SKM-1 (cell line): ENCODE measurements at regions not wholly inside any gene's neighbourhood (a gene's known extent, or its start where the extent isn't known, plus 50 kb on each side); places are given as distances from the start of the nearest gene placed in this dataset.
"Not testable (repeated sequence)": the region's sequence is repeated elsewhere in the genome, so short reads cannot be mapped to it uniquely, and the experiment has no call there.

Experiments
- DNase-seq: peaks from one replicate; lab custom pipeline; 2025; ENCODE audit not compliant: unreplicated experiment; lab: John Stamatoyannopoulos, UW

DNA sequence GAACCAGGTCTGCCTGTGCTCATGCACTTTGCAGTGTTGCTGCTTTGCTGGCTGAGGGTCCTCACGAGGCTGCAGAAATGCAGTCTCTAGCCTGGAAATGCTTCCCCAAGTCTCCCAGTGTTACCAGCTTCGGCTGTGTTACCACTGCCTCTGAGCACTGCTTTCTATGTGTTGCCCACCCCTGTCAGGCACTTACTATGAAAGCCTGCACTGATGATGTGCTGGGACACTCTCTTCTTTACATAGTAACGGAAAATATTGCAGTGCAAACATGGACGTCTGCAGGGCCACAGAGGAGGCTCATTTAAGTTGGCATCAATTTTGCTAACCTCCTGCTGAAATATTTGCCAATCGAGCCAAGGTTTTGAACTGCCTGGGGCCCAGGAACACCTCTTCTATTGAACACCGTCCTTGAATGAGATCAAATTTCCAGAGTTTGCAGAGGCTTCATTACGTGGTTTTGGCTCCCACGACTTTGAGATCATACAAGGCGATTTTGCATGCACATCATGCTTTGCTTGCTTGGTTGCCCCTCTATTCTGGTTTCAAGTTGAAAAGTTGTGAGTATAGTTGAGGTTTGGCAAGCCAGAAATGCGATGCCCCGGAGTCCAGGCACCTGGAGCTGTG, 404.7 kb upstream of the PODXL start:
- DNase-seq: no peak

DNA sequence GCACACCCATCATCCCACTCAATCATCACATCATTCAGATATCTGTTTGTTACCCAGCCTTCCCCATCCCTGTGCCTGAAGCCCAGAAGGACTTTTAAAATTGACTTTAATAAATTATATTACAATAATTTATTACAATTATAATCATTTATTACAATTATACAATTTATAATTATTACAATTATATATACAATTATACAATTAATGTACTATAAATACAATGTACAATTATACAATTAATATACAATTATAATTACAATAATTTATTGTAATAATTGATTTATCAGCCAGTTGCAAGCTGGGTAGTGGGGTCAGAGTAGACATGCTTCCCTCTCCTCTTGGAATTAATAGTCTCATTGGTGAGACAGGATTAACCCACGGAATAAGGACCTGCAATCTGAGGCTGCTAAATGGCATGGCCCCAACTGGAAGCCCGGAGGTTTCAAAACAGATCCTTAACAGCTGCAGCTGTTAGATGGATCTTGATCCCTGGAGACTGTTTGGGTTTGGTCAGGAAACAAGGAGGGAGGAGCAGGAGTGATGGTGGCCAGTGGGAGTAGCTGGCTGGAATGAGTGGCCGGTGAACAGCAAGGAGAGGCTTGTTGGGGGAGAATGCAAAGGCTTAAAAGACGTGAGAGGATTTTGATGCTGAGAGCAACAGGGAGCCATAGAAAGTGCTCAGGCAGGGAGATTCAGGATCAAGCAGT, 402.8 kb upstream of the PODXL start:
- no peak for DNase-seq

DNA sequence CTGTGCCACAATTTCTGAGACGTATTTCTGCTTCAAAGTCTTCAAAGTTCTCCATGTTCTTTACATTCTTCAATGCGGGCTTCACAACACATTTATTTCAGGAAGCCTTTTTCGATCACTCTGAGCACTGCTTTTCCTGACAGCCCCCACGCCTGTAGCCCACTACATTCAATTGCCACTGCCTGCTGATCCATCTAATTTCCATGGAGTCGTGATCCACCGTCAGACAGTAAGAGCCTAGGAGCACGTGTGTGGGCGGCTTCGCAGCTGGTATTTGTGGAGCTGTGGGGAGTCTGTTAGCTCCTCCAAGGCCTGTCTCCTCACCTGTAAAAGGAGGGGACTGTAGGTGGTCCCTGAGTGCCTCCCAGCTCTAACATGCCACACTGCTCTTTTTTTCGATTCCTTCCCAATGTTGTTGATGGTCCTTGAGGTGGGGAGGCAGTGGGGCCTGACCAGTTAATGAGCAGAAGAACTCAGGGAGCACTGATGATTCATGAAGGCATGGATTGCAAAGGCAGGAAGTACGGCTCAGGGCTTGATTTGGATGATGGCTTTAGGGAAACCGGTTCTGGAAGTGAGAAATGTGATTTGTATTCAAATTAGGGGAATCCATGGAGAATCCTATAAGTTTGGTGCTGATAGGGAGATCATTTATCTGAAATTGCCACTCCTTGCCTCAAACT, 401.1 kb upstream of the PODXL start:
- no peak for DNase-seq

DNA sequence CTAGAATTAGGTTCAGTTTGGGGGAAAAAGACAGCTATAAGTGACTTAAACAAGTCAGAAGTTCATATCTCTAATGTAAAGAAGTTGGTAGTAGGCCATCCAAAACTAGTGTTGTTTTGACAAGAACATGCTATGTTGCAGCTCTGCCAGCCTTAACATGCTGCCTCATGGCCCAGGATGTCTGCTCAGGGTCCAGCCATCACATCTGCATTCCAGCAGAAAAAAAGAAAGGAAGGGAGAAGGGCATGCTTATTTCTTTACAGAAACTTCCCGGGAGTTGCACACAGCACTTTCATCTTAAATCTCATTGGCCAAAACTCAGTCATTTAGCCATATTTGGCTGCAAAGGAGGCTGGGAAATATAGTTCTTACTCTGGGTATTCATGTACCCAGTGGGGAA, 400.4 kb upstream of the PODXL start:
- no peak for DNase-seq

DNA sequence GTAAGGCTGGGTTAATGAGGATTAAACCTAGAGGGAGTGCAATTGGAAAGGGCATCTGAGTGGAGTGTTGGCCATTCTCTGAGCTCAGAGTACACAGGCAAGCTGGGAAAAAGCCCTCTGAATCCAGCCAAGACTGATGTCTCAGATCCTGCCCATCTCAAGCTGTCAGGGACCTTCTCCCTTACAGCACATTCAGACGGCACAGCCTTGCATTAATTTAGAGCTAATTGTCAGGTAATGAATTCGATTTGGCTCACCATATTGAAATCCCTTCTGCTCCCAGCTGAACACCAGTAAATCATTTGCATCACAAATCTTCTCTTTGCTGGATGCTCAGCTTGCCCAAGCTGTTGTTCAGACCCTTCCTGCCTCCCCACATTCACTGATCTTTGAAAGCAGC, 399.3 kb upstream of the PODXL start:
- no peak for DNase-seq

GRCh38 chr7:131953184-131953583, 396.8 kb upstream of the PODXL start:
- DNase-seq: no peak

DNA sequence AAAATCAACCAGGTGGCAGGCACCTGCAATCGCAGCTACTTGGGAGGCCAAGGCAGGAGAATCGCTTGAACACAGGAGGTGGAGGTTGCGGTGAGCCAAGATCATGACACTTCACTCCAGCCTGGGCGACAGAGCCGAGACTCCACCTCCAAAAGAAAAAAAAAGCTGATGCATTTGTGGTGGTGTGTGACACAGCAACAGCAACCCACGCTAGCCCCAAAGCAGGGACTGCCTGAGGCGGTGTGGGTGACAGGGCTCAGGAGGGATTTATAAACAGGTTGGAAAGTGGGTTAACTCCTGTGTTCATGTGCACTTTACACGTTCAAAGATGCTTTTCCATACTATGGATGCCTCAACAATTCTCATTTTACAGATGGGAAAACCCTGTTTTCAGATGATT, 395.9 kb upstream of the PODXL start:
- no peak for DNase-seq

DNA sequence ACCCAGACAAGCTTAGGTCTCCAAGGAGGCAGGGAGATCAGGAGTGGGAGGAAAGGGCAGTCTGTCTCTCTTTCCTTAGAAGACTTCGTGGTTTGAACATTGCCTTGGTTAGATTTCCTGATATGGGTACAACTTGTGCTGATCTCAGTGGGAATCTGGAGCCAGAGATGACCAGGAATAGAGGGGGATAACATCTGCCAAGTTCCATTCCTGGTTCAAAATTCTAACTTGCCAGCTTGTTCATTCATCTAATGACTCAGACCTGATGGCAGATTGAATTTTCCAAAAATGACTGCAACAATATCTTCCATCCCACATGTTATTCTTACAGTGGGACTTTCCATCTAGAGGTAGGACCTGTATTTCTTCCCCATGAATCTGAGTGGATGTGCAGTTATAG, 394.3 kb upstream of the PODXL start:
- DNase-seq: no peak

DNA sequence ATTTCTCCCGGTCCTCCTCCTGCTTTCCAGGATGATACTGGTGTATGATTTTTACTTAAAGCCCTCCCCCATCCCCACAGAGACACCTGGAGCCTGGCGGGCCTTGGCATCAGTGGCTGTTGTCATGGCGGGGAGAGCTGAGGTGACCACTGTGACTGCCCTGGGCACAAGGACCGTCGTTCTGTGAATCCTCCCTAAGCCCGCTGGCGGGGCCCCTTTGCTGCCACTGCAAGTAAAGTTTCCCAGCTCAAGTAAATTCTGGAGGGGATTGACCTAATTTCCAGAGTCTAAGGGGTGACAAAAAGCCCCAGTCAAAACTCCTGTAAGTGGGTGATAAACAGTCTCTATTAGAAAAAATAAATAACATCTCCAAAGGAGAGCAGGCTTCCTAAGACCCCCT, 393.2 kb upstream of the PODXL start:
- no peak for DNase-seq

DNA sequence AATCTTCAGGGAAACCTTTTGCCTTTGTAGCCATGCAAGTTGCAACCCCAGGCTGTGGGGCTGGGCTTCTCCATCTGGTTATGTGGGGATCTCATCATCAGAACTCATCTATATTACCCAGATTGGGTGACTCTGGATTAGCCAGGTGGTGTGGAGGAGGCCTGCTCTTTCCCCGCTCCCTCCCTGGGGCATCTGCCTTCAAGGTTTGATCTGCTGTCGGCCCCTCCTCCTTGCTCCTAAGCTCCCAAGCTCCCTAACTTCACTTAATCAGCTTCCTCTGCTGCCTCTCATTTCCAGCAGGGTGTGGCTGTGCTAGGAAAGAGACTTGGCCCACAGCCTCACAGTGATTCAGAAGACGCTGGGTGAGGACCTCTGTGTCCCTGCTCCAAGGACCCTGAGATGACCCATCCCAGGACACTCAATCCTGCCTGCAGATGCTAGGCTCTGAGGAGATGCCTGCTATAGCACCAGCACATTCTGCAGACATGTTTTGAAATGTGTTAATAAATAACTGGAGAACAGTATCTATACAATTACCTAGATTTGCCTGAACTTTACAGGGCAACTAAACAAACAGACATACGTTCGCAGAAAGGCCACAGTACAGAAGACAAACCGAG, 392.1 kb upstream of the PODXL start:
- DNase-seq: no peak

DNA sequence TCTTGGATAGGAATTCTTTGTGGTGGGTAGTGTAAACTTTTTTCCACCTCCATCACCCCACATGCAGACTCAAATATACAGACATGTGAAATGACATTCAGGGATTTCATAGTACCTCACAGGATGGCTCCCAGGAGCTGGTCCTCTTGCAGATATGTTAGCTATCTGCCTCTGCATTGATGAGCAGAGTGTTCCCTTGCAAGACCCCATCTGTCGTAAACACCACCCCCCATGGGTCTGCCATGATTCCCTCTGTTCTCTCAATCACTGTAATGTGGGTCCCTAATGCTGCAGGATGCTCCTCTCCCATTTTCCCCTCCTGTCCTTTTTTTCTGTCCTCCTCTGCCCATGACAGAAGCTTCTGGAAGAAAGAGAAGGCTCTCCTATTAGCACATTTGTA, 391.2 kb upstream of the PODXL start:
- no peak for DNase-seq

GRCh38 chr7:131945957-131946544, 389.6 kb upstream of the PODXL start:
- DNase-seq: no peak

DNA sequence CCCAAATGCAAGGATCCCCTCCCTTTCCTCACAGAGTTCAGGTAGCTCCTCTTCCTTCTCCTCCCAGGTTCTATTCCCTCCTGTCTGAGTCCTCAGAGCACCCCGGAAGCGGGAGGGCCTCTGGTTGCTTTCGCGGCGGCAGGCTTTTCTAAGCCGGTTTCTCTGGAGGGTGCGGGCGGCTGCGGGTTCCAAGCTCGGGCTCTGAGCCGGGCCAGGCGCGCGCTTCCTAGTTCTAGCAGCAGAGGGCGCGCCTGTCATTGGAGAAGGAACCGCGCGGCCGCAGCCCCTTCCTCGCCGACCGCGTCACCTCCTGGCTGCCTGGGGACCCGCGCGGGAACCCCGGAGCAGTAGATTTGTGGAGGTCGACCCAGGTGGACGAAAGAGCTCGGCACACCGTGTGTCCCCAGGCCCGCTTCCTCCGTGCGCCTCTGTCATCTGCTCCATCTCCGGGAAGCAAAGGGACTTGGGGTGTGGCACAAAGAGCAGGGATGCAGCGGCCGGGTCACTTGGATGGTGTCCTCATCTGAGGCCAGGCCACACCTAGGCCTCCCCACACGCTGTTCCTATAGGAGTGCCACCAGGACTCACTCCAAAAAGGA, 389.0 kb upstream of the PODXL start:
- DNase-seq: peak; percentile 12

DNA sequence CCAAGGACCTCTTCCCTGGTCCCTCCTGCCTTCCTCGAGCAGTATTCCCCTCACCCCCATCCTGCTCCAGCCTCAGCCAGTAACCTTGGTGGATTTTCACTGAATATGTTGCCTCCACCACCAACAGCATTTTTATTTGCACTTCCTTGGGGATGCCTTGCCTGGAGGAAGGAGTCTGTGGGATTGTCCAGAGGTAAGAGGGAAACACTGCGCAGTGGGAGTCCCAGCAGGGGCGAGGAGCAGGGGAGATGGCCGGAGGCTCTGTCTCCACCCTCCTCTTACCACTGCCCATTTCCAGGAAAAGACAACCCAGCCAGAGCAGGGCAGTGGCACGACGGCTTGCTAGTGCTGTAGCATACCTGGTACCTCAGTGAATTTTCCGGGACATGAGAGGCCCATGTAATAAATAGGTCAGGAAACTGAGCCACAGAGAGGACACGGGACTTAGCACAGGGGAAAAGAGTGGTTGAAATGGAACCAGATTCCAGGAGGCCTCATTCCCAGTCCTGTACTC, 388.2 kb upstream of the PODXL start:
- no peak for DNase-seq

- DNase-seq: no peak
These were observed 387.2 kb upstream of the PODXL start for GRCh38 chr7:131943646-131944045.

GRCh38 chr7:131943211-131943610, 386.8 kb upstream of the PODXL start:
- no peak for DNase-seq

DNA sequence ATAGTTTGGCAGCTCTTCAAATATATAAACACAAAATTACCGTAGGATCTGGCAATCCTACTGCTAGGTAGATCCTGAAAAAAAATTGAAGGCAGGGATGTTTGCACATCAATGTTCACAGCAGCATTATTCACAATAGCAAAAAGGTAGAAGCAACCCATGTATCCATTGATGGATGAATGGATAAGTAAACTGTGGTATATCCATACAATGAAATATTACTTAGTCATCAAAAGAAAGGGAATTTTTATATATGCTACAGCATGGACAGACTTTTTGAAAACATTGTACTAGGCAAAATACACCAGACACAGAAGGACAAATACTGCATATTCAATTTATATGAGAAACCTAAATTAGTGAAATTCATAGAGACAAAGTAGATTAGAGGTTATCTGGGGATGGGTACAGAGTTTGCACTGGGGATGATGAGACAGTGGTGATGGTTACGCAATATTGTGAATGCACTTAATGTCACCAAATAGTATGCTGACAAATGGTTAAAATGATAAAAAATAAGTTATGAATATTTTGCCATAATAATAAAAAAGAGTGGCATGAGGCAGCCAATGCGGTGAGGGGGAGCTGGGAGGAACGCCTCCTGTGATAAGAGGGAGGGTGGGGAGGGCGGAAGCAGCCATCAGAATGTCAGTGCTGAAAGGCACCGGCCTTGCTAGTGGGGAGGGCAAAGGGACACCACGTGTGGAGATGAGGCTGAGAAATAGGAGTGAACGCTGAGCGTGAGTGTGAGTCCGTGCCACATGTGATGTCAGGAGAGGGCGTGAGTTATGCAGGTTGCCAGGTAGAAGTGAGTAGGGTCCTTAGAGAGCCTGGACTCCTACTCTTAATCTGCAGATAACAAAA, 386.1 kb upstream of the PODXL start:
- DNase-seq: no peak

DNA sequence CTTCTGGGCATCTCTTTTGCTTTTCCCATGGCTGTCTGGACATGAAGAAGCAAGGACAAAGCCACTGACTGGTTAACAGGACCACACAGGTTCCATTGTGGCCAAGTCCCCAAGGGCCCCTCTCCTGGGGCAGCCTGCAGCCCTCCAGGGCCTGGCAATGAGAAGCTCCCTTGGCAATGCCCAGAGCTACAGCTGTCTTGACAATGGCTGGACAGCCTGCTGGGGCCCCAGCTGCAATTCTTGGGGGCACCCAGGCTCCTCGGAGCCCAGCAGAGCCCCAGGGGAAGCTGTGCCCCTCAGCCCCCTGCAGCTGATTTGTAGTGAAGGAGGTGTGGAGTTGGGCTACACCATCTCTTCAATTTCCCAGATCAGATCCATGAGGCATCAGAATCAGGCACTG, 384.9 kb upstream of the PODXL start:
- no peak for DNase-seq

DNA sequence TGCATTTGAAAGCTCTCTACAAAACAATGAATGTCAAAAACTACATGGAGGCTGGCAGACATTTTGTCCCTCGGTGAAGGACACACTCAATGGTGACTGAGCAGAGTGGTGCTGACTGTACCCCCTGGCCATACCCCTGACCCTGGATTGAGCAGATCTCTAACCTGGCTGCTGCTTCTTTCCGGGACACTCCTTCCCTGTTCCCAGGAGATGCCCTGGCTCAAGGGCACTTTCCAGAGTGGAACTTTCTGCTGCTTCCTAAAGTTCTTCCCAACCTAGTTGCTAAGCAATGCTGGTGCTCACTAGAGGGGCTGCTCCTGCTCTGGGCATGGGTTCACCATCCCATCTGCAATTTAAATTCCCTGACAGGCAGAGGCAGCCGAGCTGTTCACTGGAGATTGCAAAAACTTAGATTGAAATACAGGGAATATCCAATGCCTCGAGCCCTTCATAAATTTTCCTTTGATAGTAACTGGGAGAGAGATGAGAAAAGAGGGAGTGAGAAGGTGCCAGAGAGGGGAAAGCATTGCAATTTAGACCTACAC, 384.3 kb upstream of the PODXL start:
- no peak for DNase-seq

- DNase-seq: not testable (repeated sequence)
These were observed 382.4 kb upstream of the PODXL start for GRCh38 chr7:131938788-131939187.
